ENCODE measurements at regions not wholly inside any gene's neighbourhood (a gene's known extent, or its start where the extent isn't known, plus 50 kb on each side); places are given as distances from the start of the nearest gene placed in this dataset.

DNA sequence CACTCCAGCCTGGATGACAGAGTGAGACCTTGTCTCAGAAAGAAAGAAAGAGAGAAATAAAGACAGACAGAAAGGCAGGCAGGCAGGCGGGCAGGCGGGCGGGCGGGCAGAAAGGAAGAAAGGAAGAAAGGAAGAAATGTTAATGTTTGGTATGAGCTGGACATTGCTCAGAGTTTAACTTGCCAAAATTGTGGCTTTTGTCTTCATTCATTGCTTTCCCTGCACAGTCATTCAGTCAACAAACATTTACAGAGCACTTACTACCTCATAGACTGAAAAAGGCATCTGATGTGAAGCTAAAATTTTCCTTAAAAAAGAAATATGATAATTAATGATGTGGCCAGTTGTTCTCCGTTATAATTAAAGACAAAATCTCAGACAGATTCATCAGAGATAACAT lies 247.1 kb downstream of the SPTSSA start:
- TF ChIP-seq ESRRA (CRISPR knock-in tag; IDR thresholded peaks at IDR 0.05; ENCODE audit: borderline replicate concordance), result no peak
- no peak for TF ChIP-seq NR2C2 (CRISPR knock-in tag; IDR thresholded peaks at IDR 0.05)
- no peak for TF ChIP-seq PRDM15 (CRISPR knock-in tag; IDR thresholded peaks at IDR 0.05)
- TF ChIP-seq ATF1 (CRISPR knock-in tag; IDR thresholded peaks at IDR 0.05), result no peak
- no peak for TF ChIP-seq SP1 (CRISPR knock-in tag; conservative IDR thresholded peaks at IDR 0.05)
